ENCODE measurements at regions not wholly inside any gene's neighbourhood (a gene's known extent, or its start where the extent isn't known, plus 50 kb on each side); places are given as distances from the start of the nearest gene placed in this dataset.

DNA sequence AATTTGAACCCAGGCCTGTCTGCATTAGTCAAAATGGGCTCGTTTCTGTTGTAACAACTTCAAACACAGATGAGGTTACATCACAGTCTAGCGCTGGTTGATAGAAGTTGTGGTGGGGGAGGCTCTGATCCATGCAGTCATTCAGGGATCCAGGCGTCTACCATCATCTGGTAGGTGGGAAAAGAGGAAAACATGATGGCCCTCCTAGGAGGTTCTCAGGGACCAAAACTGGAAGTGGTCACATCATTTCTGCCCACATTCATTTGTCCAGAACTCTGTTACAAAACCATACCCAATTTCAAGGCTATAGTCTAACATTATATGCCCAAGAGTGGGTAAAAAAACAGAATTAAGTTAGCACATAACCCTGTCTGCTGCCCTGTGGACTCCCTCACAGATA, 135.1 kb downstream of the PHETA1 start:
- TF ChIP-seq, protein P1, sequence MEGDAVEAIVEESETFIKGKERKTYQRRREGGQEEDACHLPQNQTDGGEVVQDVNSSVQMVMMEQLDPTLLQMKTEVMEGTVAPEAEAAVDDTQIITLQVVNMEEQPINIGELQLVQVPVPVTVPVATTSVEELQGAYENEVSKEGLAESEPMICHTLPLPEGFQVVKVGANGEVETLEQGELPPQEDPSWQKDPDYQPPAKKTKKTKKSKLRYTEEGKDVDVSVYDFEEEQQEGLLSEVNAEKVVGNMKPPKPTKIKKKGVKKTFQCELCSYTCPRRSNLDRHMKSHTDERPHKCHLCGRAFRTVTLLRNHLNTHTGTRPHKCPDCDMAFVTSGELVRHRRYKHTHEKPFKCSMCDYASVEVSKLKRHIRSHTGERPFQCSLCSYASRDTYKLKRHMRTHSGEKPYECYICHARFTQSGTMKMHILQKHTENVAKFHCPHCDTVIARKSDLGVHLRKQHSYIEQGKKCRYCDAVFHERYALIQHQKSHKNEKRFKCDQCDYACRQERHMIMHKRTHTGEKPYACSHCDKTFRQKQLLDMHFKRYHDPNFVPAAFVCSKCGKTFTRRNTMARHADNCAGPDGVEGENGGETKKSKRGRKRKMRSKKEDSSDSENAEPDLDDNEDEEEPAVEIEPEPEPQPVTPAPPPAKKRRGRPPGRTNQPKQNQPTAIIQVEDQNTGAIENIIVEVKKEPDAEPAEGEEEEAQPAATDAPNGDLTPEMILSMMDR (IDR thresholded peaks at IDR 0.05; ENCODE audit: poor library complexity), result no peak
- no peak for TF ChIP-seq EZH2phosphoT487 (IDR thresholded peaks at IDR 0.05; ENCODE audit: low read depth, severe bottlenecking, unreplicated experiment)

Measured in hepatocyte (in vitro differentiated cells).